ENCODE measurements at regions not wholly inside any gene's neighbourhood (a gene's known extent, or its start where the extent isn't known, plus 50 kb on each side); places are given as distances from the start of the nearest gene placed in this dataset.

DNA sequence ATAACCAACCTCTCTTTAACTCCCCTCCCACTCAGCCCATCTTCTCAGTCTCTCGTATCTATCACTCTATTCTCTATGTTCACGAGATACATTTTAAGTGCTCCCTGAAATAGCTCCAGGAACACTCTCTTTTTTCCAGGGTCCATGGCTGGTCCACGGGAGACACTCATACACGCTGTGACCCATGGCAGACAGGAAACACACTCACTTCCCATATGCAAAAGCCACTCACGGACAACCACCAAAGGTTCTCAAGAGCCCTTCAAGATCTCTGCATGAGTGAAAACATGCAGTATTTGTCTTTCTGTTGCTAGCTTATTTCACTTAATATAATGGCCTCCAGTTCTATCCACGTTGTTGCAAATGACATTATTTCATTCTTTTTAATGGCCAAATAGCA is 71.4 kb upstream of the PCSK2 start (continued):
- TF ChIP-seq, protein P1, sequence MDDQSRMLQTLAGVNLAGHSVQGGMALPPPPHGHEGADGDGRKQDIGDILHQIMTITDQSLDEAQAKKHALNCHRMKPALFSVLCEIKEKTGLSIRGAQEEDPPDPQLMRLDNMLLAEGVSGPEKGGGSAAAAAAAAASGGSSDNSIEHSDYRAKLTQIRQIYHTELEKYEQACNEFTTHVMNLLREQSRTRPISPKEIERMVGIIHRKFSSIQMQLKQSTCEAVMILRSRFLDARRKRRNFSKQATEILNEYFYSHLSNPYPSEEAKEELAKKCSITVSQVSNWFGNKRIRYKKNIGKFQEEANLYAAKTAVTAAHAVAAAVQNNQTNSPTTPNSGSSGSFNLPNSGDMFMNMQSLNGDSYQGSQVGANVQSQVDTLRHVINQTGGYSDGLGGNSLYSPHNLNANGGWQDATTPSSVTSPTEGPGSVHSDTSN (IDR thresholded peaks at IDR 0.05): no peak
- TF ChIP-seq SIN3A (IDR thresholded peaks at IDR 0.05; ENCODE audit: borderline replicate concordance, low read depth, low read length) (no peak), CTCF (IDR thresholded peaks at IDR 0.05) (no peak)

DNA sequence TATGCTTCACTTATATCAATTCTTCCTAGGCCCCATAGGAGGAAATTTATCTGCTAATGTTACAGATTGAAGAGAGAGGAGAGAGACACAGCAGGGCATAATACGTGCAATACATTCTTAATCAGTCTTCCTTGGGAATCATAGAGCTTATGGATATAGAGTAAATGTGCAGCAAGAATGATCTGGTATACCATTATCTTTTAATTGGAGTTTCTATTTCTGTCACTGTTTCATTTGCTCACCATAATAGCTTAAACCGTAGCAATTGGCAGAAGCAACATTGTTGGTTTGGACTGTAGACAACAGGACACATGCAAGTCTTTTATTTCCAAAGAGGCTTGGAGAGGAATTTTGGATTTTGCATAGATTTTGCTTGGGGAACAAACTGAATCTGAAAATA is 68.1 kb upstream of the PCSK2 start:
- no peak for DNase-seq
- Histone ChIP-seq H3K9me3 (no peaks in the 10 kb centered on the region), H3K79me2 (ENCODE audit: insufficient read depth) (no peaks in the 10 kb centered on the region), H3K36me3 (replicated peaks in 1 of 2; ENCODE audit: control insufficient read depth in 1 of 2, insufficient read depth in 2 of 2, low read length in 1 of 2) (no peaks in the 10 kb centered on the region), H3K27me3 (ENCODE audit: insufficient read depth) (no peaks in the 10 kb centered on the region), H3K27ac (ENCODE audit: low read depth in 2 of 2, low read length in 1 of 2) (no peak overlapping the region), H2AFZ (ENCODE audit: low read depth) (no peak overlapping the region), H3K9ac (no peak overlapping the region), H3K4me2 (no peak overlapping the region), H3K9me2 (no peaks in the 10 kb centered on the region), H3K4me1 (ENCODE audit: control insufficient read depth in 1 of 2, insufficient read depth in 2 of 2, low read depth in 1 of 2, low read length in 1 of 2) (no peaks in the 10 kb centered on the region; a peak in 1 of 4 replicates), H3F3A (replicated peaks; ENCODE audit: insufficient read depth) (no peaks in the 10 kb centered on the region), H4K20me1 (ENCODE audit: insufficient read depth) (no peaks in the 10 kb centered on the region), H3K4me3 (ENCODE audit: low read depth in 2 of 2, low read length in 1 of 2) (no peak overlapping the region)
- ChIA-PET POLR2A (no interaction called here), CTCF (interaction anchor here (0.7 kb wide), 2 partner anchors 10 to 188 kb away, joined by 3 to 4 read pairs; no protein-coding TSS in a partner anchor)
- WGBS (ENCODE audit: low lambda C conversion rate): 6% methylated on average over 2 of the region's 2 CpGs
- TF ChIP-seq MXI1 (IDR thresholded peaks at IDR 0.05; ENCODE audit: low read depth, low read length): no peak
- no peak for TF ChIP-seq GABPA (IDR thresholded peaks at IDR 0.05; ENCODE audit: low read depth)
- TF ChIP-seq YY1 (IDR thresholded peaks at IDR 0.05; ENCODE audit: low read depth): no peak
- no peak for TF ChIP-seq SMC3 (IDR thresholded peaks at IDR 0.05; ENCODE audit: low read depth, low read length)
- TF ChIP-seq GATA2 (CRISPR knock-in tag; IDR thresholded peaks at IDR 0.05): no peak
- no peak for TF ChIP-seq TAF1 (IDR thresholded peaks at IDR 0.05; ENCODE audit: borderline replicate concordance, low read depth, low read length)
- no peak for TF ChIP-seq RCOR1 (IDR thresholded peaks at IDR 0.05; ENCODE audit: low read length)
- no peak for TF ChIP-seq TCF12 (IDR thresholded peaks at IDR 0.05)
- no peak for TF ChIP-seq FOXM1 (IDR thresholded peaks at IDR 0.05; ENCODE audit: low read depth)
- TF ChIP-seq FOXJ3 (CRISPR knock-in tag; IDR thresholded peaks at IDR 0.05): no peak
- no peak for TF ChIP-seq RFX5 (IDR thresholded peaks at IDR 0.05; ENCODE audit: low read length)
- no peak for TF ChIP-seq NFIC (IDR thresholded peaks at IDR 0.05; ENCODE audit: borderline replicate concordance)
- no peak for TF ChIP-seq JUND (IDR thresholded peaks at IDR 0.05)
- TF ChIP-seq RAD21 (IDR thresholded peaks at IDR 0.05; ENCODE audit: low read length): no peak
- no peak for TF ChIP-seq RXRA (IDR thresholded peaks at IDR 0.05; ENCODE audit: borderline replicate concordance, low read depth)
- TF ChIP-seq, protein P2, sequence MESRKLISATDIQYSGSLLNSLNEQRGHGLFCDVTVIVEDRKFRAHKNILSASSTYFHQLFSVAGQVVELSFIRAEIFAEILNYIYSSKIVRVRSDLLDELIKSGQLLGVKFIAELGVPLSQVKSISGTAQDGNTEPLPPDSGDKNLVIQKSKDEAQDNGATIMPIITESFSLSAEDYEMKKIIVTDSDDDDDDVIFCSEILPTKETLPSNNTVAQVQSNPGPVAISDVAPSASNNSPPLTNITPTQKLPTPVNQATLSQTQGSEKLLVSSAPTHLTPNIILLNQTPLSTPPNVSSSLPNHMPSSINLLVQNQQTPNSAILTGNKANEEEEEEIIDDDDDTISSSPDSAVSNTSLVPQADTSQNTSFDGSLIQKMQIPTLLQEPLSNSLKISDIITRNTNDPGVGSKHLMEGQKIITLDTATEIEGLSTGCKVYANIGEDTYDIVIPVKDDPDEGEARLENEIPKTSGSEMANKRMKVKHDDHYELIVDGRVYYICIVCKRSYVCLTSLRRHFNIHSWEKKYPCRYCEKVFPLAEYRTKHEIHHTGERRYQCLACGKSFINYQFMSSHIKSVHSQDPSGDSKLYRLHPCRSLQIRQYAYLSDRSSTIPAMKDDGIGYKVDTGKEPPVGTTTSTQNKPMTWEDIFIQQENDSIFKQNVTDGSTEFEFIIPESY (IDR thresholded peaks at IDR 0.05; ENCODE audit: borderline replicate concordance, low read depth): no peak
- TF ChIP-seq NRF1 (IDR thresholded peaks at IDR 0.05; ENCODE audit: low read depth, low read length): no peak
- no peak for TF ChIP-seq POLR2AphosphoS5 (IDR thresholded peaks at IDR 0.05; ENCODE audit: low read depth, low read length)
- TF ChIP-seq FOSL2 (IDR thresholded peaks at IDR 0.05; ENCODE audit: borderline replicate concordance, low read depth): no peak

Data from SK-N-SH (cell line).